ENCODE measurements at regions not wholly inside any gene's neighbourhood (a gene's known extent, or its start where the extent isn't known, plus 50 kb on each side); places are given as distances from the start of the nearest gene placed in this dataset.

DNA sequence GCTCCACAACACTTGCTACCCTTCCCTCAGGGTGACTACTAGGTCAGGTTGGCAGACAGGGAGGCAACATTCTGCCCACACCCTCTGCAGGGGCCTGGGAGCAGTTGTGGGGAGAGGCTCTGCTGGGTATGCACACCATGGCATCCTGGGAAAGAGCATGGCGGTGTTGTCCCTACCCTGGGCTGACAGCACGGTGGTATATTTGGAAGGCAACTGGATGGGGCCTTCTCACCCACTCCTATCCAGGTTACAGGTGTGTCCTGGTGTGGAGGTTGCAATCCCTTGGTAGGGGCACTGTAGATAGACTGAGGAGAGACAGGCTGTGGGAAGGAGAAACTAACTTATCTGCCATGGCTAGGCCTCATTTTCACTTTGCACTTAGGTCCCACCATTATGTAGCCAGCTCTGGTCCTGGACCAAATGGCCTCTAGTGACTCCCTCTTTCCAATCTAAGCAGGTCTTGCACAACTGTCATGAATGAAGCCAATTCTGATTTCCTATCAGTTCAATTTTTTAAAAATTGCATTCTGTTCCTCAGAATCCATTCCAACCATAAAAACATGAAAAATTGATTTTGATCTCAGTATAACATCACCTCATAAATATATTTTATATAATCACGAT is 54.0 kb upstream of the CD44 start:
- TF ChIP-seq, protein P1, sequence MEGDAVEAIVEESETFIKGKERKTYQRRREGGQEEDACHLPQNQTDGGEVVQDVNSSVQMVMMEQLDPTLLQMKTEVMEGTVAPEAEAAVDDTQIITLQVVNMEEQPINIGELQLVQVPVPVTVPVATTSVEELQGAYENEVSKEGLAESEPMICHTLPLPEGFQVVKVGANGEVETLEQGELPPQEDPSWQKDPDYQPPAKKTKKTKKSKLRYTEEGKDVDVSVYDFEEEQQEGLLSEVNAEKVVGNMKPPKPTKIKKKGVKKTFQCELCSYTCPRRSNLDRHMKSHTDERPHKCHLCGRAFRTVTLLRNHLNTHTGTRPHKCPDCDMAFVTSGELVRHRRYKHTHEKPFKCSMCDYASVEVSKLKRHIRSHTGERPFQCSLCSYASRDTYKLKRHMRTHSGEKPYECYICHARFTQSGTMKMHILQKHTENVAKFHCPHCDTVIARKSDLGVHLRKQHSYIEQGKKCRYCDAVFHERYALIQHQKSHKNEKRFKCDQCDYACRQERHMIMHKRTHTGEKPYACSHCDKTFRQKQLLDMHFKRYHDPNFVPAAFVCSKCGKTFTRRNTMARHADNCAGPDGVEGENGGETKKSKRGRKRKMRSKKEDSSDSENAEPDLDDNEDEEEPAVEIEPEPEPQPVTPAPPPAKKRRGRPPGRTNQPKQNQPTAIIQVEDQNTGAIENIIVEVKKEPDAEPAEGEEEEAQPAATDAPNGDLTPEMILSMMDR (conservative IDR thresholded peaks at IDR 0.05; ENCODE audit: low read depth) = no peak
- ChIA-PET POLR2A (ENCODE audit: low non-redundant PET) (no interaction called here), CTCF (no interaction called here)
- DNase-seq (ENCODE audit: low spot score) = no peak
- peak overlapping the region; percentile 60 for H3K27ac ChIP-seq

DNA sequence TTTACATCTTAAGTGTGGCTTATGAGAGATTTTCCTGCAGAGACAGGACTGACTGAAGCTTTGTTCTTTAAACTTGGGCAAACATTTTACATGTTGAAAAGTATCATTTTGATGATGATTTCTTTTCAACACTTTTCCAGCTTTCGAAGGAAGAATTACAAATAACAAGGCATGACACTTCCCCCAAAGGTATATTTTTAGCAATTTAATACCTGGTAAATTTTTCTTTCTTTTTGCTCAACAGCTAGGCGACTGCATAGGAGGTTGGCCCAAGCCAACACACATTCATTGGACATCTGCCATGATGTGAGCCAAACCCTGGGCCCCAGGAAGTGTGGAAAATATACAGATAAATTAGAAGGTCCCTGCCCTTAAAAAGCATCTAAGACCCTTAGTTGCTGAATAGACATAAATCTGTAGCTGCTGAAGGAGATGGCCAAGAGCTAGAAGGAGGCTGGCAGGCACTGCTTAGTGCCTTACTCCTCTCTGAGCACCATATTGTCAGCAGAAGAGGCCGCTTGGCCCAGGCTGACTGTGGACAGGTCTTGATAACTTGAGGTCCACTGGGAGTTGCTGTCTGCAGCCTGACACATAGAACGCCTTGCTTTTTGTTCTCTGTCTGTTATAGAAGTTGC is 53.3 kb upstream of the CD44 start:
- DNase-seq (ENCODE audit: low spot score) = no peak
- TF ChIP-seq, protein P1 (conservative IDR thresholded peaks at IDR 0.05; ENCODE audit: low read depth) = no peak
- ChIA-PET CTCF (no interaction called here), POLR2A (ENCODE audit: low non-redundant PET) (no interaction called here)
- no peak overlapping the region for H3K27ac ChIP-seq

DNA sequence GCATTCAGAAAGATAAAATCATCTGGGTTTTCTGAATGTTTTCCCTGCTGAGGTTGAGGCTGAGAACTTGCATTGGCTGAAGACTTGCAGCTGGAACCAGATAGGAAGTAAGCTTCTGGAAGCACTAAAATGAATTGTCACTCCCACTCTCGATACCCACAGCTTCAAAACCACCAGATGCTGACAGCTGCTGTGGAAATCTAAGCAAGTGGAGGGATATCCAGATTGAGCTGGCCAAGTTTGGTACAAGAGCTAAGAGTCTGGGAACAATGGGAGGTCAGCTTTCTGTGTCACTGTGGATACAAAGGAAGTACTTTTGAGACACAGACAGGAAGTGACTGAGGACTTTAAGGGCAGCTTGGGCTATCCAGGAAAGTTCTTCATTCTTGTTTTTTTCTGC is 51.3 kb upstream of the CD44 start:
- H3K27ac ChIP-seq = no peak overlapping the region
- DNase-seq (ENCODE audit: low spot score) = no peak
- ChIA-PET CTCF (no interaction called here), POLR2A (ENCODE audit: low non-redundant PET) (no interaction called here)
- TF ChIP-seq, protein P1 (conservative IDR thresholded peaks at IDR 0.05; ENCODE audit: low read depth) = no peak

DNA sequence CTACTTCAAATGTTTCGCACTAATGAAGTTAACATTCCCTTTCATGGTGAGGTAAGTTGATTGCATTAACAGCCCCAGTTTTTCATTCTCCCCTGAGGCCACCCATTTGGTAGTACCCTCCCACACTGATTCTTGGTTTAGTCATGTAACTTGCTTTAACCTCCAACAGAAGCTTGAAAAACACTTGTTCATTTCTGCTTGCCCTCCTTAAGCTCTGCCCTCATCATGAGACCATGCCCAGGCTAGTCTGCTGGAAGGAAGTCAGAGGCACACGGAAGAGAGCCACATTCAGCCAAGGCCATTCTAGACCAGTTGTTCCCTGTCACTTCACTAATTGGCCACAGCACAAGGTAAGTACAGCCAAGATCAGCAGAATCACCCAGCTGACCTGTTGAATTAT is 50.7 kb upstream of the CD44 start:
- peak overlapping the region; percentile 47; the same call in 1 of the 2 replicates for H3K27ac ChIP-seq

DNA sequence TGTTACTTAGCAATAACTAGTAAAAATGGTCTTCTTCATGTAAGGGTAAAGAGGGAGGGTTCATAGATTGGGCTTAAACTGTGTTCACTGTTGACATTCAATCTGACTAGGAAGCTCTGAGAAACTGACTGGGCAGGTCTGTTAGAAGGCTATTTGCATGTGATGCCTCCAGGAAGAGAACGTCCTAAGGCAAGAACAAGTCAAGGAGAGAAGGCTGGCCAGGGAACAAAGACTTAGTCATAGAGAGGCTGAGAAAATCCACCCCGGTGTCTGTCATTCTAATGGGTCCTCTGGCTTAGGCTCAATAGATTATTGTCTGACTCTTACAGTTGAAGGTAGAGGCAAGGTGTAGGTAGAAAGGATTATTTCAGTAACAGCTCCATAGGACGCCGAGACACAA is 50.3 kb upstream of the CD44 start:
- peak overlapping the region; percentile 47; the same call in 1 of the 2 replicates for H3K27ac ChIP-seq
- TF ChIP-seq, protein P1 (conservative IDR thresholded peaks at IDR 0.05; ENCODE audit: low read depth) = no peak
- DNase-seq (ENCODE audit: low spot score) = peak; percentile 53
- ChIA-PET POLR2A (ENCODE audit: low non-redundant PET) (no interaction called here), CTCF (interaction anchor here (0.7 to 0.8 kb wide), 2 partner anchors 9 to 32 kb away, joined by 3 read pairs; no protein-coding TSS in a partner anchor)

More for the DNA sequence above, 50.7 kb upstream of the CD44 start:
- ChIA-PET POLR2A (ENCODE audit: low non-redundant PET) (no interaction called here), CTCF (interaction anchor here (0.7 to 0.8 kb wide), 2 partner anchors 9 to 32 kb away, joined by 3 read pairs; no protein-coding TSS in a partner anchor)
- no peak for DNase-seq (ENCODE audit: low spot score)
- TF ChIP-seq, protein P1 (conservative IDR thresholded peaks at IDR 0.05; ENCODE audit: low read depth) = no peak

All from RWPE1 (cell line).